Coronary artery (tissue), 2 donors: ENCODE measurements at regions not wholly inside any gene's neighbourhood (a gene's known extent, or its start where the extent isn't known, plus 50 kb on each side); places are given as distances from the start of the nearest gene placed in this dataset.
"Not testable (repeated sequence)": the region's sequence is repeated elsewhere in the genome, so short reads cannot be mapped to it uniquely, and the experiment has no call there.

Experiments used
- DNase-seq: peaks from one replicate; pipeline ENCODE4 v3.0.0-alpha.2; 2017; ENCODE audit warnings: low spot score
- H3K27ac ChIP-seq, 2 donors: fragments of 200-600 bp; sonication (generic); one replicate each; pipeline ENCODE4 v1.5.1; 2016 to 2019
- H3K4me3 ChIP-seq: fragments of 200-600 bp; sonication (generic); 2 replicates; pipeline ENCODE4 v1.5.1; 2016; ENCODE audit warnings: mild to moderate bottlenecking, moderate library complexity
- TF ChIP-seq, protein P1 (sequence below): fragments of 200-600 bp; sonication (generic); IDR thresholded peaks from one replicate; pipeline ENCODE4 v1.5.1; 2019; ENCODE audit warnings: antibody characterized with exemption

DNA sequence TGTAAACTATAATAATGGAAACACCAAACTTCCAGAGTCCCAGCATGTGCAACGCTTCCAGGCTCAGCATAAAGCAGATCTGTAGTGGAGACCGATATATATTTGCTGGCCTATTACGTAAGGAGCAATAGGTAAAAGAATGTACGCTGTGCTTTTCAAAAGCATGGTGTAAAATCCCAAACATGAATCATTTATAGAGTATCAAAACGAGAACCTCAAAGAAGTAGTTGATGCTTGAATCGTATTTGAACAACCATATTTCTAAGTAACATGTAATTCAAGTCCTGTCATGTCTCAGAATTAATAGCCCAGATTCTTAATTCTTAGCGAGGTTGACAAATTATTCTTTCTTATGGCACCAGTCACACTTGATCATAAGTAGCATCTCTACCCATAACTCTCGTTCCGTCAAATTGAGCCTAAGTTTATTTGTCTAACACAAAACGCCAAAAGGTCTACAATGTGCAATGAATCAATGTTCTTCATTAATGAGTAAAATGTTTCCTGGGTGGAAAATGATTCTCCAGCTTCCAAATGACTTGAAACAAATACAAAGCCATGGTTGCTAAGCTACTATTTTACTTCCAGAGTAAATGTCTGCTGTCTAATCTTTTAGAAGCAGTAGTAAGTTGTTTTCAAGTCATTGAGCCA lies 811.5 kb upstream of the FRG1 start:
- TF ChIP-seq, protein P1, sequence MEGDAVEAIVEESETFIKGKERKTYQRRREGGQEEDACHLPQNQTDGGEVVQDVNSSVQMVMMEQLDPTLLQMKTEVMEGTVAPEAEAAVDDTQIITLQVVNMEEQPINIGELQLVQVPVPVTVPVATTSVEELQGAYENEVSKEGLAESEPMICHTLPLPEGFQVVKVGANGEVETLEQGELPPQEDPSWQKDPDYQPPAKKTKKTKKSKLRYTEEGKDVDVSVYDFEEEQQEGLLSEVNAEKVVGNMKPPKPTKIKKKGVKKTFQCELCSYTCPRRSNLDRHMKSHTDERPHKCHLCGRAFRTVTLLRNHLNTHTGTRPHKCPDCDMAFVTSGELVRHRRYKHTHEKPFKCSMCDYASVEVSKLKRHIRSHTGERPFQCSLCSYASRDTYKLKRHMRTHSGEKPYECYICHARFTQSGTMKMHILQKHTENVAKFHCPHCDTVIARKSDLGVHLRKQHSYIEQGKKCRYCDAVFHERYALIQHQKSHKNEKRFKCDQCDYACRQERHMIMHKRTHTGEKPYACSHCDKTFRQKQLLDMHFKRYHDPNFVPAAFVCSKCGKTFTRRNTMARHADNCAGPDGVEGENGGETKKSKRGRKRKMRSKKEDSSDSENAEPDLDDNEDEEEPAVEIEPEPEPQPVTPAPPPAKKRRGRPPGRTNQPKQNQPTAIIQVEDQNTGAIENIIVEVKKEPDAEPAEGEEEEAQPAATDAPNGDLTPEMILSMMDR = no peak
- DNase-seq = no peak
- H3K4me3 ChIP-seq = no peak overlapping the region
- no peak overlapping the region for H3K27ac ChIP-seq

- Histone ChIP-seq H3K27ac (no peak overlapping the region), H3K4me3 (no peak overlapping the region)
- no peak for DNase-seq
- TF ChIP-seq, protein P1 = no peak
These were observed 809.6 kb upstream of the FRG1 start for GRCh38 chr4:189131118-189131517.

DNA sequence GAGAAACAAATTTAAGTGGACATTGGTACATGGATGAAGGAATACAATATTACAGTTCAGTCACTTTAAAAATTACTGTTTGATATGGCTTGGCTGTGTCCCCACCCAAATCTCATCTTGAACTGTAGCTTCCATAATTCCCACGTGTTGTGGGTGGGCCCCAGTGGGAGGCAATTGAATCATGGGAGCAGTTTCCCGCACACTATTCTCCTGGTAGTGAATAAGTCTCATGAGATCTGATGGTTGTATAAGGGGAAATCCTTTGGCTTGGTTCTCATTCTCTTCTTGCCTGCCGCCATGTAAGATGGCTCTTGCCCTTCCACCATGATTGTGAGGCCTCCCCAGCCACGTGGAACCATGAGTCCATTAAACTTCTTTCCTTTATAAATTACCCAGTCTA lies 804.2 kb upstream of the FRG1 start:
- DNase-seq = no peak
- TF ChIP-seq, protein P1 = no peak
- no peak overlapping the region for H3K4me3 ChIP-seq
- H3K27ac ChIP-seq = no peak overlapping the region

GRCh38 chr4:189143263-189143952 lies 797.3 kb upstream of the FRG1 start:
- TF ChIP-seq, protein P1 = no peak

DNA sequence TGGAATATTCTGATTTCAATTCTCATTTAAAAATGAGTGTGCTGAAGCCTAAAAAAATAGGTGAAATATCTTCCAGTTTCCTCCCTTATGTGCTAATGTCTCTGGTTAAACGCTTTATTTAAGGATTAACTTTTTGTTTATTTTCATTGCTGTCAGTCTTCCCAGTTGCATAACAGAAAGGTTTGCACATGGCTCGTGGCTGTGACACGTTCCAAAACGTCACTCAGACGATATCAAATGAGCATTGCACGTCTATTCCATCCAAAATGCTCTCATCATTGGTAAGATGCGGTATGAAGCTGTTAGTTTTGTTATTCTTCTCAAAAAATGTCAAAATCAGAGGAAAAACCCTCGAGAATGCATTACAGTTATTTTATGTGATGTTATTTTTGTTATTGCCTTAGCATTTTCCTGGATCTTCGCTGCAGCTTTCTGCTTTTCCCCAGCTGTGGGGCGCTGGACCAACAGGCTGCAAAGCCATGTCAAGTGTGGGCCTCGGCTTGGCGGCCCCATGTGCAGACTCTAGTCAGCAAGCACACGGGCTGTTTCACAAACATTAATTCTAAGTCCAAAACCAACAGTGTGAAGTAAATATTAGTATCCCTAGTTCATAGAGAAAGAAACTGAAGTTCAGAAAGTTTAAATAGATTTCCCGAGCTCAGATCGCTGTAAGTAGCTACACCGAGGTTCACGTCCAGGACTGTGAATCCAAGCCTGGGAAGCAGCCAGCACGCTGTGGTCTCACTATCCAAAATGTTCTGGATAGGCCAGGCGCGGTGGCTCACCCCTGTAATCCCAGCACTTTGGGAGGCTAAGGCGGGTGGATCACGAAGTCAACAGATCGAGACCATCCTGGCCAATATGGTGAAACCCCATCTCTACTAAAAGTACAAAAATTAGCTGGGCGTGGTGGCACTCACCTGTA lies 793.4 kb upstream of the FRG1 start:
- TF ChIP-seq, protein P1 = no peak
- Histone ChIP-seq H3K4me3 (no peak overlapping the region), H3K27ac (no peak overlapping the region)
- DNase-seq = no peak

More at GRCh38 chr4:189143263-189143952, 797.3 kb upstream of the FRG1 start:
- H3K4me3 ChIP-seq = no peak overlapping the region
- no peak for DNase-seq
- no peak overlapping the region for H3K27ac ChIP-seq

DNA sequence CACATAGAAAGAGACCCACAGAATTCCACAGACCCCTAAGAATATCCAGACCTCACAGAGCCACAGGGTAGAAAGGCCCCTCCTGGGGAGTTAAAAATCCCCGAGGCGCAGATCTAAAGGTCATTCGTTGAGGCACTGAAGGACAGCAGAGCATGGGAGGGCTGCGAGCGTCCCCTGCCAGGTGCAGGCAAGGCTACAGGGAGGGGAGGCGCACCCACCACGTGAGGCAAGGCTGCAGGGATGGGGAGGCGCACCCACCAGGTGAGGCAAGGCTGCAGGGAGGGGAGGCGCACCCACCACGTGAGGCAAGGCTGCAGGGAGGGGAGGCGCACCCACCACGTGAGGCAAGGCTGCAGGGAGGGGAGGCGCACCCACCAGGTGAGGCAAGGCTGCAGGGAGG lies 785.6 kb upstream of the FRG1 start:
- H3K27ac ChIP-seq, DNase-seq, H3K4me3 ChIP-seq: not testable (repeated sequence)

DNA sequence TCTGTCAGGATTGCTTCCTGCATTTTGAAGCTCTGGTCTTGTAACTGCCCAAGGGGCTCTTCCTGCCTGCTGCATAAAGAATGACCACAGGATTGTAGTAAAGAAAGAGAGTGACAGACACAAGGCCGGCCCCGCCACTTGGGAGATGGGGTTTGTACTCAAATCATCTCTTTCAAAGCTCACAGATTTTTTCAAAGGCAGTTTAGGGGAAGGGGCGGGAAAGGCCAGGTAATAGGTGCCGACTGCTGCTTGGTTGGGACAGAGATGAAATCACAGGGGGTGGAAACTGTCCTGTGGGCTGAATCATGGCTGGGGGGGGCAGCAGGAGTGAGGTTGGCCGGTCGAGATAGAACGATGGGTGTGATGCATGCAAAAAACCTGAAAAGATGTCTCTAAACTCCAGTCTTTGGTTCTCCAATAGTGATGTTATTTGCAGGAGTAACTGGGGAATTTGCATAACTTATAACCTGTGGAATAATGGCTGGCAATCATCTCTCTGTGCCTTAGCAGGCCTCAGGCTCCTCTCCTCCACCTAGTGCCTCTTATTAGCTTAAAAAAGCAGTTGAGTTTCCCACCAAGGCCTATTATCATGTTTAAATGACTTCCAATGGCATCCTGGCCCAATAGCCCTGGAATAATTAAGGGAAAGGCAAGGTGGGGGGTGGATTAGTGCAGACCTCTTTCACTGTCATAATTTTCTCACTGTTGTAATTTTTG lies 778.4 kb upstream of the FRG1 start:
- H3K4me3 ChIP-seq = no peak overlapping the region

More for the DNA sequence above, 778.4 kb upstream of the FRG1 start:
- no peak for DNase-seq
- TF ChIP-seq, protein P1 = no peak
- H3K27ac ChIP-seq = no peak overlapping the region
